A549 (cell line): ENCODE measurements at regions not wholly inside any gene's neighbourhood (a gene's known extent, or its start where the extent isn't known, plus 50 kb on each side); places are given as distances from the start of the nearest gene placed in this dataset.

Experiments used
- ATAC-seq, 2 experiments: fragments of 200-7000 bp in 1 of 2; fragments of >200 bp in 1 of 2; cut with Nextera tagmentation in 1 of 2; cut with Tn5 transposase in 1 of 2; 3 replicates each; pipeline versions ENCODE4 v1.8.0 to v1.9.1; 2018 to 2020; ENCODE audit warnings: mild to moderate bottlenecking in 1 of 2, moderate library complexity in 1 of 2
- CTCF ChIA-PET: fragments of 300-600 bp; sonication (Branson Sonifier 250); formaldehyde crosslinking; extraction: SDS; loops from one replicate; lab custom pipeline; 2021; ENCODE audit warnings: antibody characterized with exemption, inconsistent platforms; lab: Yijun Ruan, JAX
- POLR2A ChIA-PET: fragments of 350-600 bp; formaldehyde crosslinking; extraction: SDS; loops from one replicate; lab custom pipeline; 2021; ENCODE audit warnings: antibody characterized with exemption, inconsistent platforms; lab: Yijun Ruan, JAX
- DNase-seq, 2 experiments: peaks; one replicate each; pipeline versions ENCODE4 v3.0.0 to v3.0.0-alpha.2; 2011 to 2016; ENCODE audit warnings: low read depth in 1 of 2, low spot score in 1 of 2
- FAIRE-seq: peaks from 2 replicates; lab custom pipeline; 2011; peaks lifted over from hg19 to GRCh38; lab: Jason Lieb, UNC
- H3K27ac ChIP-seq, 2 experiments: fragments of >200 bp; sonication (Bioruptor Twin); formaldehyde crosslinking; 3 replicates each; pipeline ENCODE4 v1.5.1; 2016 to 2017
- H3K4me1 ChIP-seq: fragments of >200 bp; sonication (Bioruptor Twin); formaldehyde crosslinking; 3 replicates; pipeline ENCODE4 v1.6.1; 2016
- H3K4me2 ChIP-seq: fragments of >200 bp; sonication (Bioruptor Twin); formaldehyde crosslinking; 3 replicates; pipeline ENCODE4 v1.6.1; 2016
- H3K4me3 ChIP-seq: fragments of >200 bp; sonication (Bioruptor Twin); formaldehyde crosslinking; 3 replicates; pipeline ENCODE4 v1.5.1; 2016
- H3K9me3 ChIP-seq: fragments of >200 bp; sonication (Bioruptor Twin); formaldehyde crosslinking; 3 replicates; pipeline ENCODE4 v1.6.1; 2016
- CBX8 ChIP-seq: fragments of 200-600 bp; sonication (generic); IDR thresholded peaks from 2 replicates; pipeline ENCODE4 v1.6.1; 2016
- CTCF ChIP-seq: fragments of >200 bp; sonication (Bioruptor Twin); formaldehyde crosslinking; IDR thresholded peaks from 3 replicates; pipeline ENCODE4 v1.5.1; 2016
- E2F6 ChIP-seq: IDR thresholded peaks from 2 replicates; pipeline ENCODE4 v1.6.1; 2012; ENCODE audit warnings: low read depth, borderline replicate concordance
- FOSB ChIP-seq: fragments of 250-450 bp; sonication (Bioruptor Pico); IDR thresholded peaks from 2 replicates; pipeline ENCODE4 v1.5.0; 2020; ENCODE audit warnings: mild to moderate bottlenecking, moderate library complexity
- FOXS1 ChIP-seq: fragments of 250-450 bp; sonication (Bioruptor Pico); IDR thresholded peaks from 2 replicates; pipeline ENCODE4 v1.5.0; 2020; ENCODE audit warnings: mild to moderate bottlenecking, moderate library complexity
- HDAC2 ChIP-seq: fragments of 200-600 bp; sonication (generic); IDR thresholded peaks from 2 replicates; pipeline ENCODE4 v1.6.1; 2016
- HOXA7 ChIP-seq: fragments of 250-450 bp; sonication (Bioruptor Pico); IDR thresholded peaks from 2 replicates; pipeline ENCODE4 v1.5.0; 2020; ENCODE audit warnings: mild to moderate bottlenecking, moderate library complexity
- NFE2L2 ChIP-seq: fragments of 150-350 bp; conservative IDR thresholded peaks from 2 replicates; pipeline ENCODE4 v1.6.1; 2014; ENCODE audit warnings: low read length
- NPAS2 ChIP-seq: fragments of 250-450 bp; sonication (Bioruptor Pico); IDR thresholded peaks from 2 replicates; pipeline ENCODE4 v1.8.0; 2022; ENCODE audit warnings: mild to moderate bottlenecking, moderate library complexity, borderline replicate concordance
- PHF8 ChIP-seq: fragments of 200-600 bp; sonication (generic); IDR thresholded peaks from 2 replicates; pipeline ENCODE4 v1.6.1; 2016; ENCODE audit warnings: low read depth, mild to moderate bottlenecking, antibody characterized with exemption, moderate library complexity, borderline replicate concordance
- POLR2AphosphoS2 ChIP-seq: conservative IDR thresholded peaks from 2 replicates; pipeline ENCODE4 v1.6.1; 2012; ENCODE audit warnings: low read length, improper control_type of control experiment, inconsistent platforms
- SREBF2 ChIP-seq: fragments of 450-650 bp; IDR thresholded peaks from 2 replicates; pipeline ENCODE4 v1.6.1; 2014; ENCODE audit warnings: mild to moderate bottlenecking, moderate library complexity
- ZC3H11A ChIP-seq: fragments of 450-650 bp; IDR thresholded peaks from 2 replicates; pipeline ENCODE4 v1.6.1; 2014; ENCODE audit warnings: antibody characterized with exemption, mild to moderate bottlenecking
- ZNF302 ChIP-seq: fragments of 250-450 bp; sonication (Bioruptor Pico); IDR thresholded peaks from 2 replicates; pipeline ENCODE4 v1.9.0; 2021; ENCODE audit warnings: inconsistent platforms, mild to moderate bottlenecking, moderate library complexity
- ZSCAN20 ChIP-seq: fragments of 250-450 bp; sonication (Bioruptor Pico); IDR thresholded peaks from 2 replicates; pipeline ENCODE4 v1.8.0; 2022; ENCODE audit warnings: mild to moderate bottlenecking, moderate library complexity
- WGBS: methylation state at CpG from one replicate; pipeline ENCODE4 v1.1.6; 2017; ENCODE audit errors: missing lambda C conversion rate; 5-methylcytosine and 5-hydroxymethylcytosine counted together
- TF ChIP-seq, protein P1 (sequence below): IDR thresholded peaks from 2 replicates; pipeline ENCODE4 v1.6.1; 2012
- TF ChIP-seq, protein P2 (sequence below): fragments of 150-350 bp; IDR thresholded peaks from 2 replicates; pipeline ENCODE4 v1.6.1; 2014; ENCODE audit warnings: low read depth, mild to moderate bottlenecking, low read length
- TF ChIP-seq, protein P3 (sequence below): fragments of 200-600 bp; sonication (generic); IDR thresholded peaks from 2 replicates; pipeline ENCODE4 v1.6.1; 2016; ENCODE audit warnings: antibody characterized with exemption, mild to moderate bottlenecking, moderate library complexity

- no peak for FAIRE-seq
- no peak for TF ChIP-seq ZSCAN20 (CRISPR knock-in tag)
- TF ChIP-seq, protein P1, sequence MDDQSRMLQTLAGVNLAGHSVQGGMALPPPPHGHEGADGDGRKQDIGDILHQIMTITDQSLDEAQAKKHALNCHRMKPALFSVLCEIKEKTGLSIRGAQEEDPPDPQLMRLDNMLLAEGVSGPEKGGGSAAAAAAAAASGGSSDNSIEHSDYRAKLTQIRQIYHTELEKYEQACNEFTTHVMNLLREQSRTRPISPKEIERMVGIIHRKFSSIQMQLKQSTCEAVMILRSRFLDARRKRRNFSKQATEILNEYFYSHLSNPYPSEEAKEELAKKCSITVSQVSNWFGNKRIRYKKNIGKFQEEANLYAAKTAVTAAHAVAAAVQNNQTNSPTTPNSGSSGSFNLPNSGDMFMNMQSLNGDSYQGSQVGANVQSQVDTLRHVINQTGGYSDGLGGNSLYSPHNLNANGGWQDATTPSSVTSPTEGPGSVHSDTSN, result no peak
- no peak for TF ChIP-seq ZNF302 (CRISPR knock-in tag)
- TF ChIP-seq, protein P2, sequence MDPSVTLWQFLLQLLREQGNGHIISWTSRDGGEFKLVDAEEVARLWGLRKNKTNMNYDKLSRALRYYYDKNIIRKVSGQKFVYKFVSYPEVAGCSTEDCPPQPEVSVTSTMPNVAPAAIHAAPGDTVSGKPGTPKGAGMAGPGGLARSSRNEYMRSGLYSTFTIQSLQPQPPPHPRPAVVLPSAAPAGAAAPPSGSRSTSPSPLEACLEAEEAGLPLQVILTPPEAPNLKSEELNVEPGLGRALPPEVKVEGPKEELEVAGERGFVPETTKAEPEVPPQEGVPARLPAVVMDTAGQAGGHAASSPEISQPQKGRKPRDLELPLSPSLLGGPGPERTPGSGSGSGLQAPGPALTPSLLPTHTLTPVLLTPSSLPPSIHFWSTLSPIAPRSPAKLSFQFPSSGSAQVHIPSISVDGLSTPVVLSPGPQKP, result no peak
- TF ChIP-seq HOXA7 (CRISPR knock-in tag), result no peak
- no peak for TF ChIP-seq CTCF
- TF ChIP-seq E2F6, result no peak
- no peak for TF ChIP-seq POLR2AphosphoS2
- TF ChIP-seq, protein P3, sequence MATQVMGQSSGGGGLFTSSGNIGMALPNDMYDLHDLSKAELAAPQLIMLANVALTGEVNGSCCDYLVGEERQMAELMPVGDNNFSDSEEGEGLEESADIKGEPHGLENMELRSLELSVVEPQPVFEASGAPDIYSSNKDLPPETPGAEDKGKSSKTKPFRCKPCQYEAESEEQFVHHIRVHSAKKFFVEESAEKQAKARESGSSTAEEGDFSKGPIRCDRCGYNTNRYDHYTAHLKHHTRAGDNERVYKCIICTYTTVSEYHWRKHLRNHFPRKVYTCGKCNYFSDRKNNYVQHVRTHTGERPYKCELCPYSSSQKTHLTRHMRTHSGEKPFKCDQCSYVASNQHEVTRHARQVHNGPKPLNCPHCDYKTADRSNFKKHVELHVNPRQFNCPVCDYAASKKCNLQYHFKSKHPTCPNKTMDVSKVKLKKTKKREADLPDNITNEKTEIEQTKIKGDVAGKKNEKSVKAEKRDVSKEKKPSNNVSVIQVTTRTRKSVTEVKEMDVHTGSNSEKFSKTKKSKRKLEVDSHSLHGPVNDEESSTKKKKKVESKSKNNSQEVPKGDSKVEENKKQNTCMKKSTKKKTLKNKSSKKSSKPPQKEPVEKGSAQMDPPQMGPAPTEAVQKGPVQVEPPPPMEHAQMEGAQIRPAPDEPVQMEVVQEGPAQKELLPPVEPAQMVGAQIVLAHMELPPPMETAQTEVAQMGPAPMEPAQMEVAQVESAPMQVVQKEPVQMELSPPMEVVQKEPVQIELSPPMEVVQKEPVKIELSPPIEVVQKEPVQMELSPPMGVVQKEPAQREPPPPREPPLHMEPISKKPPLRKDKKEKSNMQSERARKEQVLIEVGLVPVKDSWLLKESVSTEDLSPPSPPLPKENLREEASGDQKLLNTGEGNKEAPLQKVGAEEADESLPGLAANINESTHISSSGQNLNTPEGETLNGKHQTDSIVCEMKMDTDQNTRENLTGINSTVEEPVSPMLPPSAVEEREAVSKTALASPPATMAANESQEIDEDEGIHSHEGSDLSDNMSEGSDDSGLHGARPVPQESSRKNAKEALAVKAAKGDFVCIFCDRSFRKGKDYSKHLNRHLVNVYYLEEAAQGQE, result no peak
- TF ChIP-seq ZC3H11A, result no peak
- no peak for TF ChIP-seq CBX8
- TF ChIP-seq FOSB (CRISPR knock-in tag), result no peak
- TF ChIP-seq PHF8, result no peak
- TF ChIP-seq NFE2L2, result no peak
- TF ChIP-seq FOXS1 (CRISPR knock-in tag), result no peak
- no peak for TF ChIP-seq HDAC2
- no peak overlapping the region for H3K4me2 ChIP-seq
- H3K4me1 ChIP-seq, result no peaks in the 10 kb centered on the region
- 24% methylated on average over 2 of the region's 2 CpGs for WGBS
- no peak for DNase-seq
- no peak overlapping the region for H3K4me3 ChIP-seq
- POLR2A ChIA-PET, result no interaction called here
- CTCF ChIA-PET, result interaction anchor here (1.3 to 1.4 kb wide), 2 partner anchors 77 to 229 kb away, joined by 3 to 5 read pairs; no protein-coding TSS in a partner anchor
- no peak overlapping the region for H3K27ac ChIP-seq
- ATAC-seq, result no peak
- H3K9me3 ChIP-seq, result no peaks in the 10 kb centered on the region
Observed at GRCh38 chr1:223454959-223455358, 61.7 kb downstream of the CCDC185 start.

GRCh38 chr1:223455470-223455869, 62.3 kb downstream of the CCDC185 start:
- no peak overlapping the region for H3K4me3 ChIP-seq
- ChIA-PET POLR2A (no interaction called here), CTCF (interaction anchor here (1.3 to 1.4 kb wide), 2 partner anchors 77 to 228 kb away, joined by 3 to 5 read pairs; no protein-coding TSS in a partner anchor)
- H3K9me3 ChIP-seq, result no peaks in the 10 kb centered on the region
- ATAC-seq, result no peak
- H3K4me1 ChIP-seq, result no peaks in the 10 kb centered on the region
- no peak overlapping the region for H3K4me2 ChIP-seq
- WGBS, result 0% methylated on average over 1 of the region's 1 CpG
- DNase-seq, result no peak
- H3K27ac ChIP-seq, result no peak overlapping the region
- TF ChIP-seq SREBF2 (no peak), NPAS2 (CRISPR knock-in tag) (no peak)
- no peak for FAIRE-seq
